Caco-2 (cell line): ENCODE measurements at regions not wholly inside any gene's neighbourhood (a gene's known extent, or its start where the extent isn't known, plus 50 kb on each side); places are given as distances from the start of the nearest gene placed in this dataset.

Source experiments
- BruUV-seq: library from RNA; stranded (reverse); fragments of 400-500 nt; replicated peaks from 2 replicates; lab custom pipeline; 2021; lab: Mats Ljungman, UMichigan
- CTCF ChIA-PET: fragments of 300-600 bp; sonication (Branson Sonifier 250); formaldehyde crosslinking; loops from one replicate; lab custom pipeline; 2022; ENCODE audit warnings: antibody characterized with exemption; lab: Charles Lee
- POLR2A ChIA-PET: fragments of 300-600 bp; sonication (Branson Sonifier 250); formaldehyde crosslinking; loops from one replicate; lab custom pipeline; 2022; ENCODE audit warnings: antibody characterized with exemption; lab: Charles Lee
- DNase-seq, 2 experiments: peaks; one replicate each; pipeline versions ENCODE4 v3.0.0 to v3.0.0-alpha.2; 2020 to 2022
- H3K27me3 ChIP-seq: replicated peaks from 2 replicates; pipeline ENCODE4 v1.6.0; 2011; ENCODE audit warnings: low read length; ENCODE audit not compliant: control insufficient read depth, insufficient read depth
- H3K36me3 ChIP-seq: 2 replicates; pipeline ENCODE4 v1.5.1; 2011; ENCODE audit warnings: low read length; ENCODE audit not compliant: control insufficient read depth, insufficient read depth
- H3K4me1 ChIP-seq: fragments of 250-450 bp; sonication (Bioruptor Pico); 2 replicates; pipeline ENCODE4 v1.5.1; 2020; ENCODE audit warnings: mild to moderate bottlenecking
- H3K4me3 ChIP-seq: 2 replicates; pipeline ENCODE4 v1.5.1; 2011; ENCODE audit warnings: low read depth, mild to moderate bottlenecking, control low read depth, low read length
- H3K9me3 ChIP-seq: fragments of 250-450 bp; sonication (Bioruptor Pico); 2 replicates; pipeline ENCODE4 v1.5.1; 2020; ENCODE audit warnings: mild to moderate bottlenecking, moderate library complexity
- H3K27ac Mint-ChIP-seq: one replicate; pipeline ENCODE4 v1.8.0; 2022; ENCODE audit warnings: mixed read lengths; ENCODE audit not compliant: unreplicated experiment
- H3K27me3 Mint-ChIP-seq: one replicate; pipeline ENCODE4 v1.8.0; 2022; ENCODE audit warnings: mixed read lengths; ENCODE audit not compliant: insufficient read depth, unreplicated experiment
- H3K36me3 Mint-ChIP-seq: one replicate; pipeline ENCODE4 v1.8.0; 2022; ENCODE audit warnings: mild to moderate bottlenecking, mixed read lengths; ENCODE audit not compliant: insufficient read depth, unreplicated experiment
- H3K4me1 Mint-ChIP-seq: one replicate; pipeline ENCODE4 v1.8.0; 2022; ENCODE audit warnings: low read depth, mixed read lengths; ENCODE audit not compliant: unreplicated experiment
- H3K4me3 Mint-ChIP-seq: one replicate; pipeline ENCODE4 v1.8.0; 2022; ENCODE audit warnings: mild to moderate bottlenecking, moderate library complexity, mixed read lengths; ENCODE audit not compliant: unreplicated experiment
- H3K9me3 Mint-ChIP-seq: one replicate; pipeline ENCODE4 v1.8.0; 2022; ENCODE audit warnings: mixed read lengths; ENCODE audit not compliant: unreplicated experiment
- intact Hi-C: fragments of 100-400 bp; cut with micrococcal nuclease; formaldehyde crosslinking; loops from one replicate; pipeline ENCODE4 v1.10.0; 2022; ENCODE audit not compliant: unreplicated experiment
- TF ChIP-seq, protein P1 (sequence below), 2 experiments: fragments of 200-600 bp in 1 of 2; IDR thresholded peaks; 1 replicate in 1 of 2; 2 replicates in 1 of 2; pipeline versions ENCODE4 v1.5.1 to v1.8.0; 2011 to 2022; ENCODE audit warnings: antibody characterized with exemption in 1 of 2, control low read depth in 1 of 2, inconsistent platforms in 1 of 2, low read depth in 1 of 2, low read length in 1 of 2, mild to moderate bottlenecking in 1 of 2, moderate library complexity in 1 of 2; ENCODE audit not compliant: insufficient read depth in 1 of 2, severe bottlenecking in 1 of 2, unreplicated experiment in 1 of 2

DNA sequence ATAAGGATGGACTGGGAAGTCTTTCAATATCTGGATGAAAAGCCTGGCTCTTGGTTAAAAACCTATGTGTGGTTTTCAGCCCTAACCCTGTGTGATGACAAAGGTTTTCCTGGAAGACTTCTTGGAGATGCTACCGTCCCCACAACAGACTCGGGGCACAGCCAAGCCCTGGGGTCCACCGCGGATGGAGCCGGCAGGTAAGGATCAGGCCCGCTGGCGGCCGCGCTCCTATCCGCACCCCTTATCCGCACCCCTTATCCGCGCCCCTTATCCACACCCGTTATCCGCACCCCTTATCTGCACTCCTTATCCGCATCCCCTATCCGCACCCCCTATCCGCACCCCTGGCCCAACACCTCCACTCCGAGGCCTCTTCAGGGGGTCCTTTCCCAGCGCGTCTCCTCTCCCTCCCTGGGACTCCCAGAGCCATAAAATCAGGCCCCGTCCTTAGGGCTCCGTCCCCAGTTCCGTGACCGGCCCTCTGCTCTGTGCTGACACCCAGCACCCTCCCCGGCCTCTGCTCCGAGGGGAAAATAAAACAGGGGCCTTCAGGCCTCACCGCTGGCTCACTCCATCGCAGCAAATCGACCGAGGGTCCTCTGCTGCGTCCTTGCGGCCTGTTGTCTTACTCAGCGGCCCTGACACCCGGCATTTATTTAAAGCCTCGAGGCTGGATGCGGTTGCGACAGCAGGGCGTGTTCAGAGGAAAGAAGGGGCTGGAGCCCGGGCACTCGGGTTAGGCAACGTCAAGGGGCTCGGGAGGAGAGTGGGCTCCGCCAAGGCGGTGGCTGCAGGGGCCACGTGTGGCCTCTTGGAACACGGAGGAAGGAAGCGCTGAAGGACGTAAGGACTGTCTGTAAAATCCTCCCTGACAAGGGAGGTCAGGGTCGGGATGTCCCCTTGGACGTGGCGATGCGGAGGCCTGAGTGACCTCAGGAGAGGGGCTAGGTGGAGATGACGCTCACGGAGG lies 215.1 kb upstream of the ADARB2 start:
- intact Hi-C loops, result no loop called here
- TF ChIP-seq, protein P1, sequence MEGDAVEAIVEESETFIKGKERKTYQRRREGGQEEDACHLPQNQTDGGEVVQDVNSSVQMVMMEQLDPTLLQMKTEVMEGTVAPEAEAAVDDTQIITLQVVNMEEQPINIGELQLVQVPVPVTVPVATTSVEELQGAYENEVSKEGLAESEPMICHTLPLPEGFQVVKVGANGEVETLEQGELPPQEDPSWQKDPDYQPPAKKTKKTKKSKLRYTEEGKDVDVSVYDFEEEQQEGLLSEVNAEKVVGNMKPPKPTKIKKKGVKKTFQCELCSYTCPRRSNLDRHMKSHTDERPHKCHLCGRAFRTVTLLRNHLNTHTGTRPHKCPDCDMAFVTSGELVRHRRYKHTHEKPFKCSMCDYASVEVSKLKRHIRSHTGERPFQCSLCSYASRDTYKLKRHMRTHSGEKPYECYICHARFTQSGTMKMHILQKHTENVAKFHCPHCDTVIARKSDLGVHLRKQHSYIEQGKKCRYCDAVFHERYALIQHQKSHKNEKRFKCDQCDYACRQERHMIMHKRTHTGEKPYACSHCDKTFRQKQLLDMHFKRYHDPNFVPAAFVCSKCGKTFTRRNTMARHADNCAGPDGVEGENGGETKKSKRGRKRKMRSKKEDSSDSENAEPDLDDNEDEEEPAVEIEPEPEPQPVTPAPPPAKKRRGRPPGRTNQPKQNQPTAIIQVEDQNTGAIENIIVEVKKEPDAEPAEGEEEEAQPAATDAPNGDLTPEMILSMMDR (IDR thresholded peaks at IDR 0.05; ENCODE audit: insufficient read depth in 1 of 2, low read depth in 1 of 2, low read length in 1 of 2, severe bottlenecking in 1 of 2, unreplicated experiment in 1 of 2), result no peak
- no peaks in the 10 kb centered on the region for H3K4me1 Mint-ChIP-seq
- H3K36me3 Mint-ChIP-seq, result no peaks in the 10 kb centered on the region
- CTCF ChIA-PET, result no interaction called here
- no peaks in the 10 kb centered on the region for H3K9me3 Mint-ChIP-seq
- no peaks in the 10 kb centered on the region for H3K4me1 ChIP-seq
- H3K27ac Mint-ChIP-seq, result no peak overlapping the region
- no peak overlapping the region for H3K4me3 Mint-ChIP-seq
- no peaks in the 10 kb centered on the region for H3K27me3 ChIP-seq
- DNase-seq, result no peak
- no TSS peak for BruUV-seq
- no peaks in the 10 kb centered on the region for H3K36me3 ChIP-seq
- no peaks in the 10 kb centered on the region for H3K9me3 ChIP-seq
- POLR2A ChIA-PET, result no interaction called here
- no peak overlapping the region for H3K4me3 ChIP-seq
- H3K27me3 Mint-ChIP-seq, result peaks cover 9% of the 10 kb centered on the region

DNA sequence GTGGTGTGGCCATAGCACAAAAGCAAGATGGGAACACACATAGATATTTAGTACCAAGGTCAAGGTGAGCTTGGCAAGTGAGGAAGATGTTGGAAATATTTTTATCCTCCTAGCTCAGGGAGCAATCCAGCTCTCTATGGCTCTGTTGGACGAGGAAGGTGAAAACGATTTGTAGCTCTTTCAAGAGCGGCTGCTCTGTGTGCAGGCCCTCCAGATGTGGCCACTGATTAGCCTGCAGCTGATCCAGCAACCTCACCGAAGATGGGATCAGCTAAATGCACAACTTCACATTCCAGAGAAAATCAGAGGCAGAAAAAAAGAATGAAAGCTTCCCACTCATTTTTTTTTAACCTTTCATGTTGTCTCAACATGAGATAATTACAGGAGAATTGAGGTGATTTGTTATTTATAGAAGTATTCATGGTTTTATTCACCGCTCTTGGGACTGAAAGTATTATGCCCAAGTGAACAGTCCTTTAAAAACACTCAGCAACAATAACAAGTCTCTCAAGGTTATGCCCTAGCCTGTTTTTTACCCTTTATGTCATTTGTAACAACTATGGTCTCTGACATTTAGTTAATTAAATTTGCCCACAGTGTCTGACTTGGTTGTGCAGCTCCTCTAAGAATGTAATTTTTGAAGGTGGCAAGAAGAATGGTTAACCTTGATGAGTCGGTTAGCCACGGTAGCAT lies 213.6 kb upstream of the ADARB2 start:
- DNase-seq, result no peak
- Mint-ChIP-seq H3K27ac (no peak overlapping the region), H3K36me3 (no peaks in the 10 kb centered on the region), H3K27me3 (peaks cover 9% of the 10 kb centered on the region), H3K4me3 (no peak overlapping the region), H3K4me1 (no peaks in the 10 kb centered on the region), H3K9me3 (no peaks in the 10 kb centered on the region)
- H3K36me3 ChIP-seq, result no peaks in the 10 kb centered on the region
- H3K4me3 ChIP-seq, result no peak overlapping the region
- H3K27me3 ChIP-seq, result no peaks in the 10 kb centered on the region
- BruUV-seq, result no TSS peak
- H3K9me3 ChIP-seq, result no peaks in the 10 kb centered on the region
- POLR2A ChIA-PET, result no interaction called here
- intact Hi-C loops, result no loop called here
- H3K4me1 ChIP-seq, result no peaks in the 10 kb centered on the region
- CTCF ChIA-PET, result no interaction called here
- TF ChIP-seq, protein P1 (IDR thresholded peaks at IDR 0.05; ENCODE audit: insufficient read depth in 1 of 2, low read depth in 1 of 2, low read length in 1 of 2, severe bottlenecking in 1 of 2, unreplicated experiment in 1 of 2), result no peak

DNA sequence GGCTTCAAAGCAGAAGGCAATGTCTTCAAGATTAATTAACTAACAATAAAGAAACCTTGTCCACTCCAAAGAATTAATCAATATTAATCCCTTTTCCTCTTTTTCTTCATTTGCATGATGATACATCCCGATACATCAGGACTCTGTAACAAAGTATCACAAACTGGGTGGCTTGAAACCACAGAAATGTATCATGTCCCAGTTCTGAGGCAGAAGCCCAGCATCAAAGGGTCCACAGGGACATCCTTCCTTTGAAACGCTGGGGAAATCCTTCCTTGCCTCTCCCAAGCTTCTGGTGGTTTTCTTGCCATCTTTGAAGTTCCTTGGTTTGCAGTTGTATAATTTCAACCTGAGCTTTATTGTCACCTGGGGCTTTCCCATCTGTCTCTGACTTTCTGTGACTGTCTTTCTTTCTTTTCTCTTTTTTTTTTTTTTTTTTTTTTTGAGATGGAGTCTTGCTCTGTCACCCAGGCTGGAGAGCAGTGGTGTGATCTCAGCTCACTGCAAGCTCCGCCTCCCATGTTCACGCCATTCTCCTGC lies 210.2 kb upstream of the ADARB2 start:
- no peaks in the 10 kb centered on the region for H3K9me3 ChIP-seq
- Mint-ChIP-seq H3K9me3 (peaks cover 11% of the 10 kb centered on the region), H3K4me1 (no peaks in the 10 kb centered on the region), H3K27me3 (peaks cover 14% of the 10 kb centered on the region), H3K4me3 (no peak overlapping the region), H3K36me3 (no peaks in the 10 kb centered on the region), H3K27ac (no peak overlapping the region)
- CTCF ChIA-PET, result interaction anchor here (0.5 to 0.7 kb wide), 2 partner anchors 15 to 32 kb away, joined by 3 to 11 read pairs; no protein-coding TSS in a partner anchor
- no peaks in the 10 kb centered on the region for H3K27me3 ChIP-seq
- TF ChIP-seq, protein P1 (IDR thresholded peaks at IDR 0.05; ENCODE audit: insufficient read depth in 1 of 2, low read depth in 1 of 2, low read length in 1 of 2, severe bottlenecking in 1 of 2, unreplicated experiment in 1 of 2), result no peak
- BruUV-seq, result no TSS peak
- DNase-seq, result no peak
- no peaks in the 10 kb centered on the region for H3K4me1 ChIP-seq
- intact Hi-C loops, result no loop called here
- no peak overlapping the region for H3K4me3 ChIP-seq
- POLR2A ChIA-PET, result no interaction called here
- no peaks in the 10 kb centered on the region for H3K36me3 ChIP-seq
